ENCODE measurements at regions not wholly inside any gene's neighbourhood (a gene's known extent, or its start where the extent isn't known, plus 50 kb on each side); places are given as distances from the start of the nearest gene placed in this dataset.

DNA sequence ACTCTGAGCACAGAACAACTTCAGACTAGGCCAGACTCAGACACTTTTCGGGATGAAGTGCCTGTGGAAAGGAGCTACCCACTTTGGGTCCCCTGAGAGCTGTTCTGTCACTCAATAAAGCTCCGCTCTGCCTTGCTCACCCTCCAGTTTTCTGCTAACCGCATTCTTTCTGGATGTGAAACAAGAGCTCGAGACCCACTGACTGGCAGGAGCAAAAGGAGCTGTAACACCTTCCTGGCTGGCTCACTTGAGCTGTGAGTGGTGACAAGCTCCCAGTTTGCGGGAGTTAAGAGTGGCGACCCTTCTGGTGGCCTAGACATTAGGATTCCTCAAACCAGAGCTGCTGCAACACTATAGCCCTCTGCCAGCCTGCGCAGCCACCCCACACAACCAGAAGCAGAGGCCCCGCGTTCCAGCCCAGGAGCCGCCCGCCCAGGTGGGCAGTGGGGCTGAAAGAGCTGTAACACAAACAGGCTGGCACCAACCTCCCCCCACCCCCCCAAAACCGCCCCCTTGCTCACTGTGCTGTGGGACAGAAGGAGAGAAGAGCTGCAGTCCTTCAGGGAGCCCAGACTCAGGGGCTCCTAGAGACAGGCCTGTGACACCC, 1178.1 kb upstream of the GBE1 start:
- no peak for TF ChIP-seq JUNB (IDR thresholded peaks at IDR 0.05; ENCODE audit: unreplicated experiment)
- no peak for TF ChIP-seq NANOG (IDR thresholded peaks at IDR 0.05; ENCODE audit: borderline replicate concordance)
- TF ChIP-seq, protein P1, sequence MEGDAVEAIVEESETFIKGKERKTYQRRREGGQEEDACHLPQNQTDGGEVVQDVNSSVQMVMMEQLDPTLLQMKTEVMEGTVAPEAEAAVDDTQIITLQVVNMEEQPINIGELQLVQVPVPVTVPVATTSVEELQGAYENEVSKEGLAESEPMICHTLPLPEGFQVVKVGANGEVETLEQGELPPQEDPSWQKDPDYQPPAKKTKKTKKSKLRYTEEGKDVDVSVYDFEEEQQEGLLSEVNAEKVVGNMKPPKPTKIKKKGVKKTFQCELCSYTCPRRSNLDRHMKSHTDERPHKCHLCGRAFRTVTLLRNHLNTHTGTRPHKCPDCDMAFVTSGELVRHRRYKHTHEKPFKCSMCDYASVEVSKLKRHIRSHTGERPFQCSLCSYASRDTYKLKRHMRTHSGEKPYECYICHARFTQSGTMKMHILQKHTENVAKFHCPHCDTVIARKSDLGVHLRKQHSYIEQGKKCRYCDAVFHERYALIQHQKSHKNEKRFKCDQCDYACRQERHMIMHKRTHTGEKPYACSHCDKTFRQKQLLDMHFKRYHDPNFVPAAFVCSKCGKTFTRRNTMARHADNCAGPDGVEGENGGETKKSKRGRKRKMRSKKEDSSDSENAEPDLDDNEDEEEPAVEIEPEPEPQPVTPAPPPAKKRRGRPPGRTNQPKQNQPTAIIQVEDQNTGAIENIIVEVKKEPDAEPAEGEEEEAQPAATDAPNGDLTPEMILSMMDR (conservative IDR thresholded peaks at IDR 0.05; ENCODE audit: low read depth in 2 of 2): no peak
- no peak for TF ChIP-seq ZNF114 (CRISPR knock-in tag; IDR thresholded peaks at IDR 0.05)
- TF ChIP-seq, protein P2, sequence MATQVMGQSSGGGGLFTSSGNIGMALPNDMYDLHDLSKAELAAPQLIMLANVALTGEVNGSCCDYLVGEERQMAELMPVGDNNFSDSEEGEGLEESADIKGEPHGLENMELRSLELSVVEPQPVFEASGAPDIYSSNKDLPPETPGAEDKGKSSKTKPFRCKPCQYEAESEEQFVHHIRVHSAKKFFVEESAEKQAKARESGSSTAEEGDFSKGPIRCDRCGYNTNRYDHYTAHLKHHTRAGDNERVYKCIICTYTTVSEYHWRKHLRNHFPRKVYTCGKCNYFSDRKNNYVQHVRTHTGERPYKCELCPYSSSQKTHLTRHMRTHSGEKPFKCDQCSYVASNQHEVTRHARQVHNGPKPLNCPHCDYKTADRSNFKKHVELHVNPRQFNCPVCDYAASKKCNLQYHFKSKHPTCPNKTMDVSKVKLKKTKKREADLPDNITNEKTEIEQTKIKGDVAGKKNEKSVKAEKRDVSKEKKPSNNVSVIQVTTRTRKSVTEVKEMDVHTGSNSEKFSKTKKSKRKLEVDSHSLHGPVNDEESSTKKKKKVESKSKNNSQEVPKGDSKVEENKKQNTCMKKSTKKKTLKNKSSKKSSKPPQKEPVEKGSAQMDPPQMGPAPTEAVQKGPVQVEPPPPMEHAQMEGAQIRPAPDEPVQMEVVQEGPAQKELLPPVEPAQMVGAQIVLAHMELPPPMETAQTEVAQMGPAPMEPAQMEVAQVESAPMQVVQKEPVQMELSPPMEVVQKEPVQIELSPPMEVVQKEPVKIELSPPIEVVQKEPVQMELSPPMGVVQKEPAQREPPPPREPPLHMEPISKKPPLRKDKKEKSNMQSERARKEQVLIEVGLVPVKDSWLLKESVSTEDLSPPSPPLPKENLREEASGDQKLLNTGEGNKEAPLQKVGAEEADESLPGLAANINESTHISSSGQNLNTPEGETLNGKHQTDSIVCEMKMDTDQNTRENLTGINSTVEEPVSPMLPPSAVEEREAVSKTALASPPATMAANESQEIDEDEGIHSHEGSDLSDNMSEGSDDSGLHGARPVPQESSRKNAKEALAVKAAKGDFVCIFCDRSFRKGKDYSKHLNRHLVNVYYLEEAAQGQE (IDR thresholded peaks at IDR 0.05; ENCODE audit: unreplicated experiment): no peak
- no peak for TF ChIP-seq EZH2phosphoT487 (IDR thresholded peaks at IDR 0.05; ENCODE audit: unreplicated experiment)
- TF ChIP-seq, protein P3, sequence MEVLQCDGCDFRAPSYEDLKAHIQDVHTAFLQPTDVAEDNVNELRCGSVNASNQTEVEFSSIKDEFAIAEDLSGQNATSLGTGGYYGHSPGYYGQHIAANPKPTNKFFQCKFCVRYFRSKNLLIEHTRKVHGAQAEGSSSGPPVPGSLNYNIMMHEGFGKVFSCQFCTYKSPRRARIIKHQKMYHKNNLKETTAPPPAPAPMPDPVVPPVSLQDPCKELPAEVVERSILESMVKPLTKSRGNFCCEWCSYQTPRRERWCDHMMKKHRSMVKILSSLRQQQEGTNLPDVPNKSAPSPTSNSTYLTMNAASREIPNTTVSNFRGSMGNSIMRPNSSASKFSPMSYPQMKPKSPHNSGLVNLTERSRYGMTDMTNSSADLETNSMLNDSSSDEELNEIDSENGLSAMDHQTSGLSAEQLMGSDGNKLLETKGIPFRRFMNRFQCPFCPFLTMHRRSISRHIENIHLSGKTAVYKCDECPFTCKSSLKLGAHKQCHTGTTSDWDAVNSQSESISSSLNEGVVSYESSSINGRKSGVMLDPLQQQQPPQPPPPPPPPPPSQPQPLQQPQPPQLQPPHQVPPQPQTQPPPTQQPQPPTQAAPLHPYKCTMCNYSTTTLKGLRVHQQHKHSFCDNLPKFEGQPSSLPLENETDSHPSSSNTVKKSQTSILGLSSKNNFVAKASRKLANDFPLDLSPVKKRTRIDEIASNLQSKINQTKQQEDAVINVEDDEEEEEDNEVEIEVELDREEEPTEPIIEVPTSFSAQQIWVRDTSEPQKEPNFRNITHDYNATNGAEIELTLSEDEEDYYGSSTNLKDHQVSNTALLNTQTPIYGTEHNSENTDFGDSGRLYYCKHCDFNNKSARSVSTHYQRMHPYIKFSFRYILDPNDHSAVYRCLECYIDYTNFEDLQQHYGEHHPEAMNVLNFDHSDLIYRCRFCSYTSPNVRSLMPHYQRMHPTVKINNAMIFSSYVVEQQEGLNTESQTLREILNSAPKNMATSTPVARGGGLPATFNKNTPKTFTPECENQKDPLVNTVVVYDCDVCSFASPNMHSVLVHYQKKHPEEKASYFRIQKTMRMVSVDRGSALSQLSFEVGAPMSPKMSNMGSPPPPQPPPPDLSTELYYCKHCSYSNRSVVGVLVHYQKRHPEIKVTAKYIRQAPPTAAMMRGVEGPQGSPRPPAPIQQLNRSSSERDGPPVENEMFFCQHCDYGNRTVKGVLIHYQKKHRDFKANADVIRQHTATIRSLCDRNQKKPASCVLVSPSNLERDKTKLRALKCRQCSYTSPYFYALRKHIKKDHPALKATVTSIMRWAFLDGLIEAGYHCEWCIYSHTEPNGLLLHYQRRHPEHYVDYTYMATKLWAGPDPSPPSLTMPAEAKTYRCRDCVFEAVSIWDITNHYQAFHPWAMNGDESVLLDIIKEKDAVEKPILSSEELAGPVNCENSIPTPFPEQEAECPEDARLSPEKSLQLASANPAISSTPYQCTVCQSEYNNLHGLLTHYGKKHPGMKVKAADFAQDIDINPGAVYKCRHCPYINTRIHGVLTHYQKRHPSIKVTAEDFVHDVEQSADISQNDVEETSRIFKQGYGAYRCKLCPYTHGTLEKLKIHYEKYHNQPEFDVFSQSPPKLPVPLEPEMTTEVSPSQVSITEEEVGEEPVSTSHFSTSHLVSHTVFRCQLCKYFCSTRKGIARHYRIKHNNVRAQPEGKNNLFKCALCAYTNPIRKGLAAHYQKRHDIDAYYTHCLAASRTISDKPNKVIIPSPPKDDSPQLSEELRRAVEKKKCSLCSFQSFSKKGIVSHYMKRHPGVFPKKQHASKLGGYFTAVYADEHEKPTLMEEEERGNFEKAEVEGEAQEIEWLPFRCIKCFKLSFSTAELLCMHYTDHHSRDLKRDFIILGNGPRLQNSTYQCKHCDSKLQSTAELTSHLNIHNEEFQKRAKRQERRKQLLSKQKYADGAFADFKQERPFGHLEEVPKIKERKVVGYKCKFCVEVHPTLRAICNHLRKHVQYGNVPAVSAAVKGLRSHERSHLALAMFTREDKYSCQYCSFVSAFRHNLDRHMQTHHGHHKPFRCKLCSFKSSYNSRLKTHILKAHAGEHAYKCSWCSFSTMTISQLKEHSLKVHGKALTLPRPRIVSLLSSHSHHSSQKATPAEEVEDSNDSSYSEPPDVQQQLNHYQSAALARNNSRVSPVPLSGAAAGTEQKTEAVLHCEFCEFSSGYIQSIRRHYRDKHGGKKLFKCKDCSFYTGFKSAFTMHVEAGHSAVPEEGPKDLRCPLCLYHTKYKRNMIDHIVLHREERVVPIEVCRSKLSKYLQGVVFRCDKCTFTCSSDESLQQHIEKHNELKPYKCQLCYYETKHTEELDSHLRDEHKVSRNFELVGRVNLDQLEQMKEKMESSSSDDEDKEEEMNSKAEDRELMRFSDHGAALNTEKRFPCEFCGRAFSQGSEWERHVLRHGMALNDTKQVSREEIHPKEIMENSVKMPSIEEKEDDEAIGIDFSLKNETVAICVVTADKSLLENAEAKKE (CRISPR knock-in tag; IDR thresholded peaks at IDR 0.05): no peak
- no peak for TF ChIP-seq ZNF331 (CRISPR knock-in tag; IDR thresholded peaks at IDR 0.05; ENCODE audit: low read depth)
- Mint-ChIP-seq H3K27me3 (ENCODE audit: insufficient read depth, low read depth, poor library complexity) (no peaks in the 10 kb centered on the region), H3K4me3 (no peak overlapping the region), H3K9me3 (peaks cover 44% of the 10 kb centered on the region), H3K36me3 (ENCODE audit: low read depth) (peaks cover 32% of the 10 kb centered on the region), H3K27ac (no peak overlapping the region), H3K4me1 (no peaks in the 10 kb centered on the region)
- Histone ChIP-seq H3F3A (replicated peaks; ENCODE audit: low read depth) (no peaks in the 10 kb centered on the region), H4K20me1 (replicated peaks; ENCODE audit: insufficient read depth) (no peaks in the 10 kb centered on the region), H3K9me2 (ENCODE audit: insufficient read depth) (no peaks in the 10 kb centered on the region), H2AFZ (no peak overlapping the region), H3K4me1 (ENCODE audit: insufficient read depth) (no peaks in the 10 kb centered on the region), H3K27me3 (ENCODE audit: insufficient read depth) (no peaks in the 10 kb centered on the region), H3K4me3 (no peak overlapping the region), H3K36me3 (ENCODE audit: insufficient read depth) (peaks cover 13% of the 10 kb centered on the region; the same call in 1 of the 2 replicates), H3K4me2 (no peak overlapping the region), H3K79me2 (replicated peaks; ENCODE audit: insufficient read depth) (no peaks in the 10 kb centered on the region), H3K27ac (ENCODE audit: low read depth) (no peak overlapping the region)
- ATAC-seq: no peak
- DNase-seq (ENCODE audit: low spot score): no peak
